HuH-7 (cell line): ENCODE measurements at regions not wholly inside any gene's neighbourhood (a gene's known extent, or its start where the extent isn't known, plus 50 kb on each side); places are given as distances from the start of the nearest gene placed in this dataset.
A peak's percentile ranks its signal among the peaks of the same experiment; 100 is the strongest.
"Not testable (repeated sequence)": the region's sequence is repeated elsewhere in the genome, so short reads cannot be mapped to it uniquely, and the experiment has no call there.

ENCODE experiments used
- DNase-seq: peaks from one replicate; pipeline ENCODE4 v3.0.0; 2011; ENCODE audit warnings: low spot score

DNA sequence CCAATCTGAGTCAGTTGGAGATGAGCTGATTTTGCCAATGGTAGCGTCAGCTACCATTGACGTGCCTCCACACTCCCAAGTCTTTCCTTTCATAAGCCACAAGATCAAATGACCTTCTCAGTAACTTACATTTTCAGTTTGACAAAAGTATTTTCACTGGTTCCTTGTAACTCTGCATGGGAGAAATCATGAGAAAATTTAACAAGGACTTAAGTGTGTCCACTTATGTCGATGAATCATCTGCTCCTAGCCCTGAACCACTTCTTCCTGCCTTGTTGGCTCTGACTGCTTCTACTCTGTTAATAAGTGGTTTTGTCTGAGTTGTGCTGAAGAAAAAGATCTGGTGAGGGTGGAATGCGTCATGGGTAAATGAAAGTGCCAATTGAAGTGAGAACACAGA, 101.2 kb downstream of the NFKBIZ start:
- DNase-seq: no peak

GRCh38 chr3:101950985-101951733, 101.8 kb downstream of the NFKBIZ start:
- peak; percentile 33 for DNase-seq

DNA sequence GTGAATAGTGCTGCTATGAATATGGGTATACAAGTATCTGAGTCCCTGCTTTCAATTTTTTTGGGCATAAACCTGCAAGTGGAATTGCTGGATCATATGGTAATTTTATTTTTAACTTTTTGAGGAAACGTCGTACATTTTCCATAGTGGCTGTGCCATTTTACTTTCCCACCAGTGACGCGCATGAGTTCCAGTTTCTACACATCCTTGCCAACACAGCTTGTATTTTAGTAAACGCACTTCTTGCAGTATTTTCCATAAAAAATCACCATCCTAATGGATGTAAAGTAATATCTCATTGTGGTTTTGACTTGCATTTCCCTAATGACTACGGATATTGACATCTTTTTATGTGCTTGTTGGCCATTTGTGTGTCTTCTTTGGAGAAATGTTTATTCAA, 105.0 kb downstream of the NFKBIZ start:
- DNase-seq: no peak

- no peak for DNase-seq
Measured at GRCh38 chr3:101954936-101955335, 105.6 kb downstream of the NFKBIZ start.

DNA sequence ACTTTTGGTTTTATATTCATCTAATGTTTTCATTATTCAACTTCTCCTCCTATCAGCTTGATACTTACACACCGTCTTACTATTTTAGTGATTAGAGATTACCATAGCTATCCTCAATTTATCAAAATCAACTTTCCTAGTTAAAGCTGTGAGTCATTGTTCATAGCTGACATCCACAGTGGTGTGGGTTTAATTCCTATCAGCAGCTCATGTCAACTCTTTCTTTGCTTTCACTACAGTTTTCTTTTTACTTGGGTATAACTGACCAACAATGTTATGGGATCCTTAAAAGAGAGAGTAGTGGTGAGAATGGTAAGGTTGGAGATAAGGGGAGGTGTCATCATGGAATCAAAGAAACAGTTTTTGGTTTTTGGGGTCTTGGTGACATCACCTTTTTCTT, 112.7 kb downstream of the NFKBIZ start:
- no peak for DNase-seq

DNA sequence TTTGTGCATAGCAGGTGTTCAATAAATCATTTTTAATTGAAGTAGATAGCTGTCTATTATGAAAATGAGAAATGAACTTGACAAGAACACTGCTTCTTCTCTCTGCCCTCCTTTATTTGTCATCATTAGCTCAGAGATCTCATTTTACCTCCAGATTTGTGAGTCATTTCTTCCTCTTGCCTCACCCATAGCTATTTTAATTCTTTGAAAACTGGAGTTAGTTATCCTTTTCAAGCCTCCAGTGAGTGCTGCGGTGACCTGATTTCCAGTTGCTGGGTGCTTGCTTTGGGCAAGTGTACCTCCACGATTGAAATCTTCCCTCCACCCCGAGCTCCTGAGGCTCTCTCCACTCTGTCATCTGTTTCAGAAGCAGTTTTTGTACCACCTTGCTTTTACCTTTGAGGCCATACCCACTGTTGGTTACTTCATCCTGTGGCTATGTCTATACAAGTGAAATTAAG, 114.6 kb downstream of the NFKBIZ start:
- no peak for DNase-seq

DNA sequence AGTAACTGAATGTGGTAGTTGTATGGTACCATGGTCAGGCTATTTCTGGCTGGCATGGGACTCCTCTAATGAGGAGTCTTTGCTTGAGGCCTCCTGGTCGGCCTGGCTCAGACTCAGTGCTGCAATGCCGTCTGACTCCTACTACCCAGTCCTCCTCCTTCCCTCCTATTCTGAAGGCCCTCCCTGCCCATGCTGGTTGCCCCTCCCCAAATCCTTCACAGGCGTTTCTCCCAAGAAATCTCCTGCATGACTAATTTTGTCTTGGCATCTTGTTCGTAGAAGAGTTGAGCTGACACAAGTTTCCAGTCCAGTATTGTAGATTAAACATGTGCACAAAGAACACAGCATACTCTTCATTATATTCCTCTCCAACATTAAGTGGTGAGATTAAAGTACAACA, 115.5 kb downstream of the NFKBIZ start:
- DNase-seq: no peak

DNA sequence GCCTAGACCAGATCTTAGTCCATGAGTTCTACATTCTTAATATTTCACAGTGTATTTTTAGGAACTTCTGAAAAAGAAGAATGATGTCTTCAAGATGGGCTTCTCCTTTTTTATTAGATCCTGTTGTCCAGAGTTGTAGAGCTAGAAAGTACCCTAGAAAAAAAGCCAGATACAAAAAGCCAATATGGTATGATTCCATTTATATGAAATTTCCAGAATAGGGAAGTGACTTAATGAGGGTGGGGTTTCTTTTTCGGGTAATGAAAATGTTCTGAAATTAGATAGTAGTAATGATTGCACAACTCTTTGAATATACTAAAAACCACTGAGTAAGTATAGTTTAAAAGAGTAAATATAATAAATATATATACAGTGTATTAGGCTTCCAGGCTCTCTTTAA, 116.9 kb downstream of the NFKBIZ start:
- DNase-seq: no peak

GRCh38 chr3:101970212-101970611, 120.9 kb downstream of the NFKBIZ start:
- no peak for DNase-seq

DNA sequence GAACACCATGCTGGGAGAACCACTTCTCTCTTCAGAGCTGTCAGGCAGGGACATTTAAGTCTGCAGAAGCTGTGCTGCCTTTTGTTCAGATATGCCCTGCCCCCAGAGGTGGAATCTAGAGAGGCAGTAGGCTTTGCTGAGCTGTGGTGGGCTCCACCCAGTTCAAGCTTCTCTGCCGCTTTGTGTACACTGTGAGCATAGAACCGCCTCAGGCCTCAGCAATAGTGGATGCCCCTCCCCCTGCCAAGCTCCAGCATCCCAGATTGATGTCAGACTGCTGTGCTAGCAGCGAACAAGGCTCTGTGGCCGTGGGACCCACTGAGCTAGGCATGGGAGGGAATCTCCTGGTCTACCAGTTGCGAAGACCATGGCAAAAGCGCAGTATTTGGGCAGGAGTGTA, 121.6 kb downstream of the NFKBIZ start:
- no peak for DNase-seq

GRCh38 chr3:101972430-101973162, 123.3 kb downstream of the NFKBIZ start:
- no peak for DNase-seq

GRCh38 chr3:101973163-101973505, 123.8 kb downstream of the NFKBIZ start:
- DNase-seq: no peak

DNA sequence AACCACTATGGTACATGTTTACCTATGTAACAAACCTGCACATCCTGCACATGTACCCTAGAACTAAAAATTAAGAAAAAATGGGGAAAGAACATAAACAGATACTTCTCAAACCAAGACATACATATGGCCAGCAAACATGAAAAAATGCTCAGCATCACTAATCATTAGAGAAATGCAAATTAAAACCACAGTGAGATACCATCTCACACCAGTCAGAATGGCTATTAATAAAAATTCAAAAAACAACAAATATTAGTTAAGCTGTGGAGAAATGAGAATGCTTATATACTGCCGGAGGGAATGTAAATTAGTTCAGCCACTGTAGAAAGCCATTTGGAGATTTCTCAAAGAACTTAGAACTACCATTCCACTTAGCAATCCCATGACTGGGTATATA, 126.1 kb downstream of the NFKBIZ start:
- not testable (repeated sequence) for DNase-seq

DNA sequence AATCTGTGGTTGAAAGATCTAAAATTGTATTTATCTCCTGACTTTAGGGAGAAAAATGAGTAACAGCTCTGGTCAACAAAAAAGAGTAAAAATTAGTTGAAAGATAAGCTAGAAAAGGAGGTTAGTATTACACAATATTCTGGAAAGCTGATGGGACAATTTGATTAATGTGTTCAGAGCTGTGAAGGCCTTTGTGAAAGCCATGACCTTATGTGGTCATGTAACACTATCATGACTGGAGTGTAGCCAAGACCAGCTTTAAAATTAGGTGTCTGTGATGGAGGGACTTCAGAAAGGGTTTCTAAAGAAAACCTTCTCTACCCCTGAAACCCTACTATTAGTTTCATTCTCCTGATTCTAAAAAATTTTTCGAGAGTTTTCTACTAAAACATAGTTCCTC, 127.2 kb downstream of the NFKBIZ start:
- DNase-seq: peak; percentile 16

- no peak for DNase-seq
Measured at GRCh38 chr3:101978348-101978747, 129.0 kb downstream of the NFKBIZ start.

GRCh38 chr3:101979033-101979432, 129.7 kb downstream of the NFKBIZ start:
- no peak for DNase-seq

- no peak for DNase-seq
Measured at GRCh38 chr3:101984356-101984755, 135.0 kb downstream of the NFKBIZ start.

- no peak for DNase-seq
Measured at GRCh38 chr3:101988596-101988995, 139.3 kb downstream of the NFKBIZ start.

GRCh38 chr3:101989578-101990200, 140.4 kb downstream of the NFKBIZ start:
- DNase-seq: no peak

DNA sequence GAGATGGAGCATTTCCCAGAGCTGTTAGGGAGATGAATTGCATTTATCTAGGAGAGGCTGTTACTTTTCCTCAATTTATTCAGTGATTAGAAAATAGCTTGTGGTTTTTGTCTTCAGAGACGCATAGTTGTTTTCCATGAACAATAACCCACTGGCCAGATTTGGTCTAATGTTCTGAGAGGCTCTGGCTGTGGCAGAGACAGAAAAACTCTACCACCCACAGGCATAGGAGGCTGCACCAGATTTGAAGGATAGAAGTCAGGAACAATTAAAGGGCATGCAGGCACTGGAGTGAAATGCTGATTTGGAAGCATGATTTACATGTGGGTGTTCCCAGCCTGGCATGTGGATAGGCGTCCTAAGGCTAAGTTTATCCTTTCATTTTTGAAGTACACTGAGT, 143.5 kb downstream of the NFKBIZ start:
- DNase-seq: no peak

DNA sequence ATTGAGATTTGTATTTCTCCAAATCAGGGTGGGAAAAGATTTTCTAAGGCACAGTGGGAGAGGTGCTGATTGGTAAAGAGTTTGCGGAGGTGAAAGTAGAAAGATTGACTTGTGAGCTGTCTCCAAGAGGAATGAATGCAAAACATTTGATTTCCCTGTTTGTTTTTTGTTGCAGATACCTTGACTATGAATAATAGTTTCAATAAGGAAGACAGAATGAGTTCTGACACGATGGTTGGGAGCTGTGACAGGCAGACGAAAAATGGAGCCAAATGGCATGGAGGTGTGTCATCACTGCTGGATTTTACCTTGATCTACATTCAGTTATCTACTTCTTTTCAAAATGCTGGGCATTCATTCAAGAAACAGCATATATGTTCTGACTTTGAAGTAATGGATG, 145.1 kb downstream of the NFKBIZ start:
- no peak for DNase-seq

DNA sequence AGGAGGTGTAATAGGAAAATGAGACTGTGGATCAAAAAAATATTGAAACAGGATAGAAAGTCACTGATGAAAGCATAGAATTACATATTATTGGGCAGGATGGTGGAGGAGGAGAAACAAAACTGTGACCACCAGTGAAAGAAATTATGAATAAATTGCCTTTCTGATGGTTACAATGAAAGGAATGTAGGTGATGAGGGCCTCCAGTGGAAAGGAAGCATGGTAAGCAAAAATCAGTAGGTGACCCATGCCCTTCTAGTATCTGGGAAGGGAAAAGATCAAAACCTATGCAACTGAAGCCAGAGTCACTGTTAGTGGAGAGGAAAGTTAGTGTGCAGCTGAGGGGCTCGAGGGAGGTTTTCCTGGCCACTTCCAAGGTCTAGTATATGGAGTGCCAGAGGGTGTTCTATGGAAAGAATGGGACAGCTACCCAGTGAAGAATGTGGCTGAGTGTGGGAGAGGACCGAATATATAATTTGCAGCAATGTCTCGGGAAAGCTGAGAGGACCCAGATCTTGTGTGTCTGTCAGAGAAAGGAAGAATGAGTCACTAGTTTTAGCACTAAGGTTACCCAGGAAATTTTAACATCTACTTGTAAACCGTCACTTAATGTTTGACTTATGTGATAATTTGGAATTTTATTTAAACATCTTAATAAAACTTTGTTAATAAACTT, 146.2 kb downstream of the NFKBIZ start:
- DNase-seq: no peak

DNA sequence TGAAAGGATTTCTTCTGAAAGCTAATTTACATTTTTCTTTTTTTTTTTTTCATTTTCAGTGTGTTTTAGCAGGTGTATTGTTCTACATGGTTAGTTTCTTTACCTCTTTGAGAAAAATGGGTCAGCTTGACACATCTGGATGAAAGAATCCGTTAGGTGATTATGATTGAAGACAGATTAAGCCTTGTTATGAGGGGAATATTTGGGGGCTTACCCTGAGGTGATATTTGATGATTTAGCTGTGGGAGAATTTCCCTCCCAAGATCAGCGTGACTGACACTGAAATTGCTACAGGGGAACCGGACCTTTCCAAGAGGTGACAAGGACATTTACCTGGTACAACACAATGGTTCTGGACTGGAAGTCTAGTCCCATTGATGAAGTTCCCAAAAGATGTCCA, 147.5 kb downstream of the NFKBIZ start:
- DNase-seq: no peak
